ENCODE measurements at regions not wholly inside any gene's neighbourhood (a gene's known extent, or its start where the extent isn't known, plus 50 kb on each side); places are given as distances from the start of the nearest gene placed in this dataset.

DNA sequence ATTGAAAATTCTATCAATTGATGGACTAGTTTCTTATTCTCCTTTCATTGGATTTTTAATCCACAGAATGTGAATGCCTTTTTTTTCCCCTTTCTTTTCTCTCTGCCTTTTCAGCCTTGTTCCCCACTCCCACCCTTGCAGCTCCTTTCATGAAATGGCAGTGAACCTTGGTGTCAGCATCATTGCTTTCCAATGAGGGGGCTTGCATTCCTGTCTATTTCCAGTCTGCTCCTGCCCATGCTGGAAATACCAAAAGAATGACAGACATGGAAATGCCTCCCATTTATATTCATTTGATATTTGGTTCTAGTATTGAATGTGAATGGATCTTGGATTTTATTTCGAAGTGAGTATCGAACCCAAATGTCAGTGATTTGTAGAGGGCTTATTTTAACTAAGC, 162.7 kb upstream of the SGCD start:
- TF ChIP-seq, protein P1, sequence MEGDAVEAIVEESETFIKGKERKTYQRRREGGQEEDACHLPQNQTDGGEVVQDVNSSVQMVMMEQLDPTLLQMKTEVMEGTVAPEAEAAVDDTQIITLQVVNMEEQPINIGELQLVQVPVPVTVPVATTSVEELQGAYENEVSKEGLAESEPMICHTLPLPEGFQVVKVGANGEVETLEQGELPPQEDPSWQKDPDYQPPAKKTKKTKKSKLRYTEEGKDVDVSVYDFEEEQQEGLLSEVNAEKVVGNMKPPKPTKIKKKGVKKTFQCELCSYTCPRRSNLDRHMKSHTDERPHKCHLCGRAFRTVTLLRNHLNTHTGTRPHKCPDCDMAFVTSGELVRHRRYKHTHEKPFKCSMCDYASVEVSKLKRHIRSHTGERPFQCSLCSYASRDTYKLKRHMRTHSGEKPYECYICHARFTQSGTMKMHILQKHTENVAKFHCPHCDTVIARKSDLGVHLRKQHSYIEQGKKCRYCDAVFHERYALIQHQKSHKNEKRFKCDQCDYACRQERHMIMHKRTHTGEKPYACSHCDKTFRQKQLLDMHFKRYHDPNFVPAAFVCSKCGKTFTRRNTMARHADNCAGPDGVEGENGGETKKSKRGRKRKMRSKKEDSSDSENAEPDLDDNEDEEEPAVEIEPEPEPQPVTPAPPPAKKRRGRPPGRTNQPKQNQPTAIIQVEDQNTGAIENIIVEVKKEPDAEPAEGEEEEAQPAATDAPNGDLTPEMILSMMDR (IDR thresholded peaks at IDR 0.05; ENCODE audit: borderline replicate concordance, extremely low read depth, insufficient read depth) = no peak
- no peak for FAIRE-seq
- H3K27ac ChIP-seq (ENCODE audit: low read depth in 2 of 2, low read length in 2 of 2) = no peak overlapping the region
- no peaks in the 10 kb centered on the region for H3K9me3 ChIP-seq (ENCODE audit: control insufficient read depth in 2 of 3, insufficient read depth in 1 of 3, low read length in 3 of 3)
- no peak overlapping the region for H3K4me3 ChIP-seq (ENCODE audit: low read length in 3 of 3)
- no peak for DNase-seq
- no peaks in the 10 kb centered on the region for H3K36me3 ChIP-seq (ENCODE audit: control insufficient read depth in 2 of 3, insufficient read depth in 3 of 3, low read length in 3 of 3)
- no peak overlapping the region for H3K9ac ChIP-seq (ENCODE audit: low read length in 3 of 3)
- intact Hi-C loops (cut with DNase I) = no loop called here
- H3K27me3 ChIP-seq (ENCODE audit: control insufficient read depth, insufficient read depth, low read length) = no peaks in the 10 kb centered on the region
- no peaks in the 10 kb centered on the region for H3K4me1 ChIP-seq (ENCODE audit: control insufficient read depth in 2 of 3, insufficient read depth in 2 of 3, low read depth in 1 of 3, low read length in 3 of 3)

DNA sequence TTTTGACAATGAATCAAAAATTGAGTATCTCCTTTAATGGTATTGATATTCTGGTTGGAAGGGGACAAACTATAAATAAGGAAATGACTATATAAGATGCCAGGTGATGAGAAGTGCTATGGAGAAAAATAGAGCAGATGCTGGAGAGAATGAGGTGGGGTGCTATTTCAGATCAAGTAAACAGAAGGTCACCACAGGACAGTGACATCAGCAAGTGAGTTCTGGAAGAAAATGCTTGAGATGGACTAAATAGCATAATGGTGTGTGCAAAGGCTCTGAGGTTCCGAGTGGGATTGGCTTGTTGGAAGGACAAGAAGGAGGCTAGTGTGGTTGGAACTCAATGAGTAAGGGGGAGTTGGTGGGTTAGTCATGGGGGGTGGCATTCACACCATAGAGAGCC, 157.5 kb upstream of the SGCD start:
- Histone ChIP-seq H3K4me1 (ENCODE audit: control insufficient read depth in 2 of 3, insufficient read depth in 2 of 3, low read depth in 1 of 3, low read length in 3 of 3) (no peaks in the 10 kb centered on the region), H3K9ac (ENCODE audit: low read length in 3 of 3) (no peak overlapping the region), H3K36me3 (ENCODE audit: control insufficient read depth in 2 of 3, insufficient read depth in 3 of 3, low read length in 3 of 3) (no peaks in the 10 kb centered on the region), H3K9me3 (ENCODE audit: control insufficient read depth in 2 of 3, insufficient read depth in 1 of 3, low read length in 3 of 3) (no peaks in the 10 kb centered on the region), H3K4me3 (ENCODE audit: low read length in 3 of 3) (no peak overlapping the region), H3K27ac (ENCODE audit: low read depth in 2 of 2, low read length in 2 of 2) (no peak overlapping the region), H3K27me3 (ENCODE audit: control insufficient read depth, insufficient read depth, low read length) (no peaks in the 10 kb centered on the region)
- DNase-seq (no peak), FAIRE-seq (no peak)
- TF ChIP-seq, protein P1 (IDR thresholded peaks at IDR 0.05; ENCODE audit: borderline replicate concordance, extremely low read depth, insufficient read depth) = no peak
- intact Hi-C loops (cut with DNase I) = no loop called here

DNA sequence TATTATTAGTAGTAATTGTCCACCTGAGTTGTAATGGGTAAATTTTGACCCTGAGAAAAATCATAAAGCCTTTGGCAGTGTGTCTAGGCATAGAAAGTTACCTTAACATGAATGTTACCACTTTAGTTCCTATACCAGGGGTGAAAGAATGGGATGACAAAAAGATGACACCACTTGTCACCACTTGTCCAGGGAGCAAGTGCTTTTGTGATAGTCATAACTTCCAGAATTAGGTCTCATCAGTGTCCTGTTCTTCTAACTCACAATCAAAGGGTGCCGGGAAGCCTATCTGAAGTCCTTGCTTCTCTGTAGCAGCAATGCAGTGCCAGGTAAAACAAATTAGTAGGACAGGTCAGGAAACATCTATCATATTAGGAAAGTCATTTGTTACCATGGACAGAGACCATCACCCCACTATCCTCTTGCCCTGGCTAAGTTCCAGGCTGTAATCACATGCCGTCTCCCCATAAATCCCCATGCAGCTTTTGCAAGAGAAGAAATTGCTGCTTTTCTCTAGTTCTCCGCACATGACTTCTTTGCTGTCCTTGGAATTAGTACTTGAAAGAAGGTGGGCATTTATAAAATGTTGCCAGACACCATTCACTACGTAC, 156.5 kb upstream of the SGCD start:
- no peaks in the 10 kb centered on the region for H3K4me1 ChIP-seq (ENCODE audit: control insufficient read depth in 2 of 3, insufficient read depth in 2 of 3, low read depth in 1 of 3, low read length in 3 of 3)
- TF ChIP-seq, protein P1 (IDR thresholded peaks at IDR 0.05; ENCODE audit: borderline replicate concordance, extremely low read depth, insufficient read depth) = no peak
- H3K27me3 ChIP-seq (ENCODE audit: control insufficient read depth, insufficient read depth, low read length) = no peaks in the 10 kb centered on the region
- H3K9ac ChIP-seq (ENCODE audit: low read length in 3 of 3) = no peak overlapping the region
- FAIRE-seq = no peak
- intact Hi-C loops (cut with DNase I) = no loop called here
- DNase-seq = no peak
- no peak overlapping the region for H3K4me3 ChIP-seq (ENCODE audit: low read length in 3 of 3)
- H3K27ac ChIP-seq (ENCODE audit: low read depth in 2 of 2, low read length in 2 of 2) = no peak overlapping the region
- H3K9me3 ChIP-seq (ENCODE audit: control insufficient read depth in 2 of 3, insufficient read depth in 1 of 3, low read length in 3 of 3) = no peaks in the 10 kb centered on the region
- no peaks in the 10 kb centered on the region for H3K36me3 ChIP-seq (ENCODE audit: control insufficient read depth in 2 of 3, insufficient read depth in 3 of 3, low read length in 3 of 3)

DNA sequence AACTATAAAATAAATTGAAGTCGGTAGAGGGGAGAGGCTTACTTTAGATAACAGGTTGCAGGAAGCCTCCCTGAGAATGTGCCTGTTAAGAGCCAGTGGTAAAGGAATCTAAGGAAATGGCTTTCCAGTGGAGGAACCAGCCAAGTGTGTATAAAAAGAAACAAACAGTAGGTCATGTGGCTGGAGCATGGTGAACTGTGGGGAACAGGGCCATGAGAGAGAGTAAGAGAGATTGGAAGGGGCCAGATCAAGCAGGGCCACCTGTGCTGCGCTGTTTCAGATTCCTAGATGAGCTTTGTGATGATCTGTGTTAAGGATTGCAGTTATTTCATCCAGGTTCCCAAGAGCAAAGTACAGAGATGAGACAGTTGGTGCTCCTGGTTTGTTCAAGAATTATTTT, 152.7 kb upstream of the SGCD start:
- H3K9me3 ChIP-seq (ENCODE audit: control insufficient read depth in 2 of 3, insufficient read depth in 1 of 3, low read length in 3 of 3) = no peaks in the 10 kb centered on the region
- intact Hi-C loops (cut with DNase I) = no loop called here

More for the DNA sequence above, 152.7 kb upstream of the SGCD start:
- H3K4me3 ChIP-seq (ENCODE audit: low read length in 3 of 3) = no peak overlapping the region
- H3K27me3 ChIP-seq (ENCODE audit: control insufficient read depth, insufficient read depth, low read length) = no peaks in the 10 kb centered on the region
- H3K9ac ChIP-seq (ENCODE audit: low read length in 3 of 3) = no peak overlapping the region
- H3K36me3 ChIP-seq (ENCODE audit: control insufficient read depth in 2 of 3, insufficient read depth in 3 of 3, low read length in 3 of 3) = no peaks in the 10 kb centered on the region
- H3K4me1 ChIP-seq (ENCODE audit: control insufficient read depth in 2 of 3, insufficient read depth in 2 of 3, low read depth in 1 of 3, low read length in 3 of 3) = no peaks in the 10 kb centered on the region
- no peak overlapping the region for H3K27ac ChIP-seq (ENCODE audit: low read depth in 2 of 2, low read length in 2 of 2)
- TF ChIP-seq, protein P1 (IDR thresholded peaks at IDR 0.05; ENCODE audit: borderline replicate concordance, extremely low read depth, insufficient read depth) = no peak
- DNase-seq (peak in 1 of 5 donors; percentile 25), FAIRE-seq (no peak)

All from kidney (tissue), 13 donors.